COLO829 (cell line): ENCODE measurements at regions not wholly inside any gene's neighbourhood (a gene's known extent, or its start where the extent isn't known, plus 50 kb on each side); places are given as distances from the start of the nearest gene placed in this dataset.
A peak's percentile ranks its signal among the peaks of the same experiment; 100 is the strongest.

ENCODE experiments used
- DNase-seq: peaks from one replicate; pipeline ENCODE4 v3.0.0; 2012; ENCODE audit warnings: low spot score

- DNase-seq = peak; percentile 28
Observed at GRCh38 chr17:70021726-70022125, 53.3 kb upstream of the KCNJ16 start.

GRCh38 chr17:70022175-70022574 is 52.9 kb upstream of the KCNJ16 start:
- DNase-seq = peak; percentile 86

- no peak for DNase-seq
Observed at GRCh38 chr17:70024253-70024652, 50.8 kb upstream of the KCNJ16 start.
